Body of pancreas (tissue), 4 donors: ENCODE measurements at regions not wholly inside any gene's neighbourhood (a gene's known extent, or its start where the extent isn't known, plus 50 kb on each side); places are given as distances from the start of the nearest gene placed in this dataset.

Experiments used
- CTCF ChIP-seq, 7 experiments: fragments of 450-650 bp in 4 of 7; fragments of 200-600 bp in 3 of 7; sonication (generic) in 3 of 7; IDR thresholded peaks; one replicate each; pipeline ENCODE4 v1.5.1; 2016 to 2019; ENCODE audit warnings: antibody characterized with exemption in 7 of 7
- POLR2A ChIP-seq, 3 donors: fragments of 450-650 bp; IDR thresholded peaks; one replicate each; pipeline ENCODE4 v1.6.1; 2016; ENCODE audit warnings: antibody characterized with exemption in 3 of 3, mild to moderate bottlenecking in 2 of 3

GRCh38 chr1:168842306-168842705, 113.3 kb upstream of the DPT start:
- TF ChIP-seq CTCF (IDR thresholded peaks at IDR 0.05) (no peak), POLR2A (IDR thresholded peaks at IDR 0.05) (no peak)
